ENCODE measurements at regions not wholly inside any gene's neighbourhood (a gene's known extent, or its start where the extent isn't known, plus 50 kb on each side); places are given as distances from the start of the nearest gene placed in this dataset.

DNA sequence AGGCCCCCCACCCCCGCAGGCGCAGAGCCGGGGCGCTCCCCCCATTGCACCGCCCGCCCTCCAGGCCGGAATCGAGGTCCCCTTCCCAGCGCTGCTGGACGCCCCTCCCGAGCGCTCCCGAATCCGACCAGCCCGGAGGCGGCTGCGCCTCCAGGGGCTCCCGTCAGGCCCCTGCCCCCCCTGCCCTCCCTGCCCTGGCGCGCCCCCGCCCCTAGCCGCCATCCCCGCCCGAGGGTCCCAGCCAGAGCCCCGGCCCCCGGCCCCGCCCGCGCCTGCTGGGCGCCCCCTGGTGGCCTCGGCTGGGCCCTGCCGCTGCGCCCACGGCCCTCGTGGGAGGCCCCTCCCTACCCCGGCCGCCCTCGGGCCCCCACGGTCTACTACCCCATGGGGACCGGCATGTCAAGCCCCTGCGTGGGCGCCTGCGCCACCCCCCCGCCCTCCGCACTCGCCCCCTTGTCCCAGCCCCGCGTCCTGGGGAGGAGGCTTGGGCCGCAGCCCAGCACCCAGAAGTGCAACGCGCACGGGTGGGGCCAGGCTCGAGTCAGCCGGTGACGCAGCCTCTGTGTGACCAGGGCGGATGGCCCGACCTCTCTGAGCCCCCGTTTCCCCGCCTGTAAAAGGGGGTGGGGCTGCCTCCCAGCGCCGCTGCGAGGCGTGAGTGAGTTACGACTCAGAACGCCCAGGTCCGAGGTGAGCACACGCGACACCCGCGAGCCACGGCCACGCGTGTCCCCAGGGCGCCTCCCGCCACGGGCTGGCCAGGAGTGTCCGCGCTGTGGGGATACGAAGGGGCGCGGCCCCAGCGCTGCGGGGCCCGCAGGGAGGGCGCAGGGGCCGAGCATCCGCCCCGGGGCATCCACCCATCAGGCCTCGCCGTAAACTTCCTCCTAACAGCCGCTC is 104.9 kb downstream of the FAM53A start:
- TF ChIP-seq, protein P1, sequence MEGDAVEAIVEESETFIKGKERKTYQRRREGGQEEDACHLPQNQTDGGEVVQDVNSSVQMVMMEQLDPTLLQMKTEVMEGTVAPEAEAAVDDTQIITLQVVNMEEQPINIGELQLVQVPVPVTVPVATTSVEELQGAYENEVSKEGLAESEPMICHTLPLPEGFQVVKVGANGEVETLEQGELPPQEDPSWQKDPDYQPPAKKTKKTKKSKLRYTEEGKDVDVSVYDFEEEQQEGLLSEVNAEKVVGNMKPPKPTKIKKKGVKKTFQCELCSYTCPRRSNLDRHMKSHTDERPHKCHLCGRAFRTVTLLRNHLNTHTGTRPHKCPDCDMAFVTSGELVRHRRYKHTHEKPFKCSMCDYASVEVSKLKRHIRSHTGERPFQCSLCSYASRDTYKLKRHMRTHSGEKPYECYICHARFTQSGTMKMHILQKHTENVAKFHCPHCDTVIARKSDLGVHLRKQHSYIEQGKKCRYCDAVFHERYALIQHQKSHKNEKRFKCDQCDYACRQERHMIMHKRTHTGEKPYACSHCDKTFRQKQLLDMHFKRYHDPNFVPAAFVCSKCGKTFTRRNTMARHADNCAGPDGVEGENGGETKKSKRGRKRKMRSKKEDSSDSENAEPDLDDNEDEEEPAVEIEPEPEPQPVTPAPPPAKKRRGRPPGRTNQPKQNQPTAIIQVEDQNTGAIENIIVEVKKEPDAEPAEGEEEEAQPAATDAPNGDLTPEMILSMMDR (IDR thresholded peaks at IDR 0.05; ENCODE audit: low read length) = peak; percentile 23
- no peak for TF ChIP-seq EZH2 (IDR thresholded peaks at IDR 0.05; ENCODE audit: borderline replicate concordance, low read length)
